ENCODE measurements at regions not wholly inside any gene's neighbourhood (a gene's known extent, or its start where the extent isn't known, plus 50 kb on each side); places are given as distances from the start of the nearest gene placed in this dataset.
"Not testable (repeated sequence)": the region's sequence is repeated elsewhere in the genome, so short reads cannot be mapped to it uniquely, and the experiment has no call there.

- Histone ChIP-seq H3K4me3 (ENCODE audit: low read length) (no peak overlapping the region), H4K20me1 (ENCODE audit: control insufficient read depth, insufficient read depth, low read depth, low read length) (no peaks in the 10 kb centered on the region), H3F3A (ENCODE audit: control insufficient read depth, insufficient read depth) (no peaks in the 10 kb centered on the region), H3K9me3 (ENCODE audit: control insufficient read depth, insufficient read depth, low read length) (no peaks in the 10 kb centered on the region), H3K4me1 (ENCODE audit: control insufficient read depth, low read length) (no peaks in the 10 kb centered on the region), H3K9me2 (replicated peaks; ENCODE audit: control insufficient read depth, low read length) (no peaks in the 10 kb centered on the region), H3K27ac (ENCODE audit: low read depth, low read length) (no peak overlapping the region), H3K79me2 (ENCODE audit: control insufficient read depth, low read length) (no peaks in the 10 kb centered on the region), H3K27me3 (ENCODE audit: control insufficient read depth, low read length) (peaks cover 3% of the 10 kb centered on the region; the same call in 1 of the 2 replicates), H3K36me3 (ENCODE audit: control insufficient read depth, low read length) (no peaks in the 10 kb centered on the region), H3K4me2 (ENCODE audit: low read length) (no peak overlapping the region)
- no peak for TF ChIP-seq CTCF (IDR thresholded peaks at IDR 0.05; ENCODE audit: low read depth, low read length, poor library complexity, severe bottlenecking)
- TF ChIP-seq EZH2phosphoT487 (IDR thresholded peaks at IDR 0.05; ENCODE audit: borderline replicate concordance, low read length): no peak
Observed at GRCh38 chr2:12918835-12919445, 202.2 kb downstream of the TRIB2 start.

- Histone ChIP-seq H3K27me3 (ENCODE audit: control insufficient read depth, low read length) (no peaks in the 10 kb centered on the region), H3F3A (ENCODE audit: control insufficient read depth, insufficient read depth) (no peaks in the 10 kb centered on the region), H3K4me3 (ENCODE audit: low read length) (no peak overlapping the region), H4K20me1 (ENCODE audit: control insufficient read depth, insufficient read depth, low read depth, low read length) (no peaks in the 10 kb centered on the region), H3K9me3 (ENCODE audit: control insufficient read depth, insufficient read depth, low read length) (no peaks in the 10 kb centered on the region), H3K79me2 (ENCODE audit: control insufficient read depth, low read length) (no peaks in the 10 kb centered on the region), H3K9me2 (replicated peaks; ENCODE audit: control insufficient read depth, low read length) (no peaks in the 10 kb centered on the region), H3K27ac (ENCODE audit: low read depth, low read length) (no peak overlapping the region), H3K36me3 (ENCODE audit: control insufficient read depth, low read length) (no peaks in the 10 kb centered on the region), H3K4me1 (ENCODE audit: control insufficient read depth, low read length) (no peaks in the 10 kb centered on the region), H3K4me2 (ENCODE audit: low read length) (no peak overlapping the region)
- TF ChIP-seq CTCF (IDR thresholded peaks at IDR 0.05; ENCODE audit: low read depth, low read length, poor library complexity, severe bottlenecking) (no peak), EZH2phosphoT487 (IDR thresholded peaks at IDR 0.05; ENCODE audit: borderline replicate concordance, low read length) (no peak)
Observed at GRCh38 chr2:12921321-12921720, 204.6 kb downstream of the TRIB2 start.

GRCh38 chr2:12923907-12924610 lies 207.3 kb downstream of the TRIB2 start:
- Histone ChIP-seq H3K9me3 (ENCODE audit: control insufficient read depth, insufficient read depth, low read length) (no peaks in the 10 kb centered on the region), H3K4me1 (ENCODE audit: control insufficient read depth, low read length) (peaks cover 8% of the 10 kb centered on the region), H3K4me3 (ENCODE audit: low read length) (no peak overlapping the region), H3K27me3 (ENCODE audit: control insufficient read depth, low read length) (no peaks in the 10 kb centered on the region), H3K36me3 (ENCODE audit: control insufficient read depth, low read length) (no peaks in the 10 kb centered on the region), H3F3A (ENCODE audit: control insufficient read depth, insufficient read depth) (no peaks in the 10 kb centered on the region), H3K27ac (ENCODE audit: low read depth, low read length) (no peak overlapping the region), H3K9me2 (replicated peaks; ENCODE audit: control insufficient read depth, low read length) (no peaks in the 10 kb centered on the region), H4K20me1 (ENCODE audit: control insufficient read depth, insufficient read depth, low read depth, low read length) (no peaks in the 10 kb centered on the region), H3K79me2 (ENCODE audit: control insufficient read depth, low read length) (no peaks in the 10 kb centered on the region), H3K4me2 (ENCODE audit: low read length) (no peak overlapping the region)
- no peak for TF ChIP-seq CTCF (IDR thresholded peaks at IDR 0.05; ENCODE audit: low read depth, low read length, poor library complexity, severe bottlenecking)
- no peak for TF ChIP-seq EZH2phosphoT487 (IDR thresholded peaks at IDR 0.05; ENCODE audit: borderline replicate concordance, low read length)

- not testable (repeated sequence) for H4K20me1 ChIP-seq (ENCODE audit: control insufficient read depth, insufficient read depth, low read depth, low read length); H3K4me2 ChIP-seq (ENCODE audit: low read length); H3K27me3 ChIP-seq (ENCODE audit: control insufficient read depth, low read length); H3K27ac ChIP-seq (ENCODE audit: low read depth, low read length); H3F3A ChIP-seq (ENCODE audit: control insufficient read depth, insufficient read depth); H3K36me3 ChIP-seq (ENCODE audit: control insufficient read depth, low read length); H3K9me3 ChIP-seq (ENCODE audit: control insufficient read depth, insufficient read depth, low read length); H3K79me2 ChIP-seq (ENCODE audit: control insufficient read depth, low read length); H3K9me2 ChIP-seq (replicated peaks; ENCODE audit: control insufficient read depth, low read length); H3K4me3 ChIP-seq (ENCODE audit: low read length)
- H3K4me1 ChIP-seq (ENCODE audit: control insufficient read depth, low read length): peaks cover 14% of the 10 kb centered on the region
Observed at GRCh38 chr2:12926641-12927040, 209.9 kb downstream of the TRIB2 start.

Data from DOHH2 (cell line).